Activated CD8-positive, alpha-beta memory T cell treated with anti-CD3 and anti-CD28 coated beads for 36 hours (primary cell): ENCODE measurements at regions not wholly inside any gene's neighbourhood (a gene's known extent, or its start where the extent isn't known, plus 50 kb on each side); places are given as distances from the start of the nearest gene placed in this dataset.

ENCODE experiments used
- CTCF ChIA-PET: fragments of 350-600 bp; sonication (Branson Sonifier 250); formaldehyde crosslinking; loops from one replicate; lab custom pipeline; 2021; ENCODE audit warnings: antibody characterized with exemption; lab: Charles Lee
- POLR2A ChIA-PET: fragments of 350-600 bp; sonication (Branson Sonifier 250); formaldehyde crosslinking; loops from one replicate; lab custom pipeline; 2021; ENCODE audit warnings: antibody characterized with exemption; lab: Charles Lee

- POLR2A ChIA-PET: no interaction called here
These were observed 230.0 kb upstream of the EPHA4 start for GRCh38 chr2:221802089-221802488.

GRCh38 chr2:221792971-221793521 lies 220.9 kb upstream of the EPHA4 start:
- POLR2A ChIA-PET: no interaction called here
- CTCF ChIA-PET: no interaction called here

More at GRCh38 chr2:221802089-221802488, 230.0 kb upstream of the EPHA4 start:
- CTCF ChIA-PET: no interaction called here

- CTCF ChIA-PET: no interaction called here
- POLR2A ChIA-PET: no interaction called here
These were observed 219.7 kb upstream of the EPHA4 start for GRCh38 chr2:221791844-221792243.

- ChIA-PET POLR2A (no interaction called here), CTCF (no interaction called here)
These were observed 215.5 kb upstream of the EPHA4 start for GRCh38 chr2:221787561-221787960.

GRCh38 chr2:221786297-221786926 lies 214.3 kb upstream of the EPHA4 start:
- CTCF ChIA-PET: no interaction called here
- POLR2A ChIA-PET: no interaction called here

- ChIA-PET CTCF (no interaction called here), POLR2A (no interaction called here)
These were observed 208.2 kb upstream of the EPHA4 start for GRCh38 chr2:221780281-221780688.

GRCh38 chr2:221779614-221780067 lies 207.5 kb upstream of the EPHA4 start:
- ChIA-PET POLR2A (no interaction called here), CTCF (no interaction called here)

GRCh38 chr2:221778025-221778424 lies 205.9 kb upstream of the EPHA4 start:
- ChIA-PET POLR2A (no interaction called here), CTCF (no interaction called here)

- POLR2A ChIA-PET: no interaction called here
- CTCF ChIA-PET: no interaction called here
These were observed 205.0 kb upstream of the EPHA4 start for GRCh38 chr2:221777119-221777518.

- POLR2A ChIA-PET: no interaction called here
- CTCF ChIA-PET: no interaction called here
These were observed 203.0 kb upstream of the EPHA4 start for GRCh38 chr2:221775096-221775495.

GRCh38 chr2:221774136-221774535 lies 202.0 kb upstream of the EPHA4 start:
- POLR2A ChIA-PET: no interaction called here
- CTCF ChIA-PET: no interaction called here

- ChIA-PET POLR2A (no interaction called here), CTCF (interaction anchor here (0.6 kb wide), 1 partner anchor 309 kb away, joined by 3 read pairs; no protein-coding TSS in a partner anchor)
These were observed 199.2 kb upstream of the EPHA4 start for GRCh38 chr2:221771297-221771696.

- ChIA-PET CTCF (no interaction called here), POLR2A (no interaction called here)
These were observed 195.3 kb upstream of the EPHA4 start for GRCh38 chr2:221767106-221768012.

- ChIA-PET POLR2A (no interaction called here), CTCF (no interaction called here)
These were observed 190.4 kb upstream of the EPHA4 start for GRCh38 chr2:221762496-221762895.

GRCh38 chr2:221761260-221761659 lies 189.2 kb upstream of the EPHA4 start:
- ChIA-PET CTCF (no interaction called here), POLR2A (no interaction called here)

GRCh38 chr2:221758076-221758475 lies 186.0 kb upstream of the EPHA4 start:
- CTCF ChIA-PET: no interaction called here
- POLR2A ChIA-PET: no interaction called here

GRCh38 chr2:221753401-221753800 lies 181.3 kb upstream of the EPHA4 start:
- POLR2A ChIA-PET: no interaction called here
- CTCF ChIA-PET: no interaction called here

- CTCF ChIA-PET: no interaction called here
- POLR2A ChIA-PET: no interaction called here
These were observed 180.7 kb upstream of the EPHA4 start for GRCh38 chr2:221752781-221753180.

- POLR2A ChIA-PET: no interaction called here
- CTCF ChIA-PET: no interaction called here
These were observed 178.2 kb upstream of the EPHA4 start for GRCh38 chr2:221750316-221750715.

GRCh38 chr2:221747289-221747972 lies 175.3 kb upstream of the EPHA4 start:
- CTCF ChIA-PET: no interaction called here
- POLR2A ChIA-PET: no interaction called here
